ELR (cell line): ENCODE measurements at regions not wholly inside any gene's neighbourhood (a gene's known extent, or its start where the extent isn't known, plus 50 kb on each side); places are given as distances from the start of the nearest gene placed in this dataset.

Experiments used
- DNase-seq: peaks from one replicate; pipeline ENCODE4 v3.0.0-alpha.2; 2015; ENCODE audit warnings: low read depth

DNA sequence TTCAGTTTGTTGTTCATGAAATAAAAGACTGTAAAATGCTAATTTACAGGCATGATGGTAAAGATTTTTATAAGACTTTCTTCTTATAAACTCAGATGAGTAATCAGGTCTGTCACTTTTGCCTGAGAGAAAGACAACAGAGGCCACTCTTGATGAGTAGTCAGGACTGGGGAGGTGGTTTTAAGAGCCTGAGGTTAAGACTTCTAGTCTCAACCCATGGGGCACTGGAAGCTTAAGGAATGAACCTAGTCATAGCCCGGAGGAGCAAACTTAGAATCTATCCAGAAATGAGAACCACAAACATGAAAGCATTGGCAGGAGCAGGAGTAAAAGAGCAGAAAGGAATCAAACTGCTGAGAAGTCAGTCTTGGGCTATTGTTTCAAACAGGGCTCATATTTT is 846.3 kb upstream of the ARPP21 start:
- DNase-seq: no peak

GRCh38 chr3:34807611-34808010 is 831.7 kb upstream of the ARPP21 start:
- DNase-seq: no peak

DNA sequence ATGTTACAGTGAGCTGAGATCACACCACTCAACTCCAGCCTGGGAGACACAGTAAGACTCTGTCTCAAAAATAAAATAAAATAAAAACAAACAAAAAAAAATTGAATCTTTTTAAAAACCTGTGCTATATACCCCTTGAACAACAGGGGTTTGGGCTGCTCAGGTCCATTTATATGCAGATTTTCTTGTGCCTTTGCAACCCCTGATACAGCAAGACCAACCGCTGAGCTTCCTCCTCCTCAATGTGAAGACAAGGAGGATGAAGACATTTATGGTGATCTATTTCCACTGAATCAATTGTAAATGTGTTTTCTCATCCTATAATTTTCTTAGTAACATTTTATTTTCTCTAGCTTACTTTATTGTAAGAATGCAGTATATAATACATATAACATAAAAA is 831.0 kb upstream of the ARPP21 start:
- DNase-seq: no peak

GRCh38 chr3:34828847-34829246 is 810.5 kb upstream of the ARPP21 start:
- no peak for DNase-seq

DNA sequence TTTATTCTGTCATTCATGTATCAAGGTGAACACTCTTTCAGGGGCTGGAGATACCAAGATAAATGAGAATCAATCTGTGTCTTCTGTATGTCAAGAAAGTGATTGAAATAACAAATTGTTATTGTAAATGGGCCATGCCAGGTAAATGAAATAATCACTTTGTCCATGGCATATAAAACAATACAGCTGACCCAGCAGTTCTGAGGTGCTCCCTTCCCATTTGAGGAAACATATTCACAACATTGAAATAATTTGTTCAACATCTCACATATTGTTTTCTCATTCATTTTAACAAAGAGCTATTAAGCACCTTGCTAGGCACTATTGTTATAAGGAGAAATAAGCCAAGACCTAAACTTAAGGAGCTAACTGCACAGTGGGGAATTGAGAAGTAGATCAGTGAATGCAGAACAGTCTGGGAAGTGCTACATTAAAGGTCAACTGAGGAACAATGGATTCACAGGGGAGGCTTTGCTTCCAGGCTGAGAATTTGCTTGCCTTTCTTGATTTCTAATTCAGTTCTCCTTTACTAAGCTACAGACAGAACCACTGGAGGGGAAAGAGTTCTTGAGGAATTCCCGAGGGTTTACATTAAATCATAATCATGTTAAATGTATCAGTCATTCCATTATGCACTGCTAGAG is 806.3 kb upstream of the ARPP21 start:
- DNase-seq: no peak

- DNase-seq: no peak
Measured at GRCh38 chr3:34837848-34838741, 801.2 kb upstream of the ARPP21 start.

DNA sequence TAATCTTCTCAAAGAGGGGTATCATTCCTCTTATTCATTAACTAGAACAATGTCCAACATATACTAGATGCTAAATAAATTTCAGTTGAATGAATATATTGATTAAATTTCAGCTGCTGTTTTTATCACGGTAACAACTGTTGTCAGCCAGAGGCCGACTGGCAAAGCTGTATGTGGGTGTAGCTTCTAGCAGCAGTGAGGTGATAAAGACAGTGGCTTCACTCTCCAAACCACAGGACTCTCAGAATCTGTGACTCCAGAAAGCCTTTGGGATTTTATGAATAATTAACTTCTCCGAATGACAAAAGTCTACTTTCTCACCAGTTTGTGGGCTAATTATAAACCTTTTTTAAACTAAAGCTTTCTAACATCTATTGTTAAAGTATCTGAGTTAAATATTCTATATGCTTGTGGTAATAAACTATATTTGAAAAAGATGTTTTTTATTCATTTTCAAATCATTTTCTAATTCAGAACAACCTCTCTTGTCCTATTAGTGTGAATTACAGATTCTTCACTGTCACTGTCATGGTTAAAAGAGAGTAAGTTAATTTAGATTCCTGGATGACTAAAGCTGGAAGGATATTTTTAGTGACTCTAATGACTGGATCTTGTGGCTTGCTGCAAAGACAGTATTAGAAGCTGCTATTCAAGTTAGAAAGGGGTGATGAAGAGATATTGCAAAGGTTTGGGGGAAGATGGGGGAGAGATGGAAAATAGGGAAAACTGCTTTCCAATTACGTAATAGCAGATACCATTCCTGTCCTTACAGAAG is 796.4 kb upstream of the ARPP21 start:
- no peak for DNase-seq

GRCh38 chr3:34844323-34844620 is 795.1 kb upstream of the ARPP21 start:
- DNase-seq: no peak

GRCh38 chr3:34851137-34851536 is 788.2 kb upstream of the ARPP21 start:
- no peak for DNase-seq

DNA sequence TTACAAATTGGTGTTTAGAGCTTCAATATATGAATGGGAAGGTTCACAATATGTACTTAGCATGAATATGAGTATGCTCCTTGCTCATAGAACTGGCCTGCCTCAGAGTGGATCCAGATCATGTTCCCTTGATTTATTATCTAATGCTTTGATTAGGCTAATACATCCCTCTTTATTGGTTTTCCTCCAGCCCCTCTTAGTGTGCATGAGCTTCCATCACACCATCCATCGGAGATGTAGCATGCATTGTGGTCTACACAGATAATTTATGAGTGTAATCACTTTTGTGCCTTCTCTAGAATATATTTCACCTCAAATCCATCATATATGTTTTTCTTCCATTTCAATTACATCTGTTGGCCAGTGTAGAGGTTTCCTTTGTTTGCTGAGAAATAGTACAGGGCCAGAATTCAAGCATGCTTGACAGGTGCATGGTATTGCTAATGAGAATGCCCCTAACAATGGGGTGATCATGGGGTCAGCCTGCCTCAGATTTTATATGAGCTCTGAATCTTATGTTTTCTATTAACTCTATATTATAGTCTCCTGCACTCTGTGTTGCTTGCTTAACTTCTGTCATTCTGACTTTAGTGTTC is 786.4 kb upstream of the ARPP21 start:
- no peak for DNase-seq

GRCh38 chr3:34856081-34856947 is 783.0 kb upstream of the ARPP21 start:
- no peak for DNase-seq

GRCh38 chr3:34858067-34858660 is 781.2 kb upstream of the ARPP21 start:
- DNase-seq: no peak

- DNase-seq: no peak
Measured at GRCh38 chr3:34859746-34860145, 779.6 kb upstream of the ARPP21 start.

DNA sequence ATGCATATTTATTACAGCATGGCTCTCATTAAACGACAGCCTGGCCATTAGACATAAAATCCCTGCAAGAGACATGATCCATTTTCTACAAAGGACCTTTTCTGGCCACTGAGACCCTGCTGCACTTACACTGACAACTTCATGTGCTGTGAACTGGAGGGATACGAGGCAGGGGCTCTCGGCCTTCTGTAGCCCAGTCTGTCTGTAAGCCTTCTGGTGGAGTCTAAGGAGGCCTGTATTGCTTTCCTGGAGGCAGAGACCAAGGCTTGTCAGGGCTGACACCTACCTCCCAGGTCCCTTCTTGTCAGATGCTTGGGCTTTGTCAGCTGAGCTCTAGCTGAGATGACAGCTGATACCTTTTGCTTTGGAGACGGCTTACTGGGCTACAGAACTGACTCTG is 776.9 kb upstream of the ARPP21 start:
- DNase-seq: no peak

DNA sequence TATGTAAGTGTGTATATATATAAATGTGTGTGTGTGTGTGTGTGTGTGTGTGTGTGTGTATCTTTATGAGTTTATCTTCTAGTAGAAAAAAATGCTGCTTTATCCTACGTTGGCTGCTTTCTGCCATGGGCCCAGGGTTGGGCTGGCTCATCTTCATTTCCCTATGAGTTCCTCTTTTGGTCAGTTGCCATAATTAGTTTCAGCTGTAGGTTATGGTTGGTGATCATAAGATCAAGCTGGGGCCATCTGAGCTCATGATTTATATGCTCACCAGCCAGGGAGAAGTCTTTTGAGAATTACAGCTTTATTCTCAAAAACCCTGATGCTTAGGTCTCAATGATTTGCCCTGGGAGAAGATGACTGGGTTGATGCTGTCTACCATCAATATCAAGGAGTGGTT is 775.8 kb upstream of the ARPP21 start:
- no peak for DNase-seq

GRCh38 chr3:34864011-34864410 is 775.3 kb upstream of the ARPP21 start:
- no peak for DNase-seq

GRCh38 chr3:34865346-34865745 is 774.0 kb upstream of the ARPP21 start:
- no peak for DNase-seq

DNA sequence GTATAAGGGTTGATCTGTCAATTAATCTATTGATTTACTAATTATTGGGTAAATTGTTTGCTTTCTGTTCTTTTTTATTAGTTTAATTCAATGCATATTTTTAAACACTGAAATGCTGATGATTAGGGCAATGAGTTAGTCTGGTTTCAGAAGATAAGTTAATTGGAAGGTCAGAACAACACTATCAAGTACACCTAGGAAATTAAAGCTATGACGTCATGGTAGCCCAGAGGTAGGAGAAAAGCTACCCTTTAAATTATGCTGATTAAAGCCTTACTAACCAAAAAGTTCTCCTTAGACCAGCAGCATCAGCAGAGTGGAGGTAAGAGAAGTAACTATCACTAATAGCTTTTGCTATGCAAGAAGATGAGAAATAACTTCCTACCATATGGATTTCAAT is 770.4 kb upstream of the ARPP21 start:
- DNase-seq: no peak

GRCh38 chr3:34869696-34870095 is 769.6 kb upstream of the ARPP21 start:
- DNase-seq: no peak

DNA sequence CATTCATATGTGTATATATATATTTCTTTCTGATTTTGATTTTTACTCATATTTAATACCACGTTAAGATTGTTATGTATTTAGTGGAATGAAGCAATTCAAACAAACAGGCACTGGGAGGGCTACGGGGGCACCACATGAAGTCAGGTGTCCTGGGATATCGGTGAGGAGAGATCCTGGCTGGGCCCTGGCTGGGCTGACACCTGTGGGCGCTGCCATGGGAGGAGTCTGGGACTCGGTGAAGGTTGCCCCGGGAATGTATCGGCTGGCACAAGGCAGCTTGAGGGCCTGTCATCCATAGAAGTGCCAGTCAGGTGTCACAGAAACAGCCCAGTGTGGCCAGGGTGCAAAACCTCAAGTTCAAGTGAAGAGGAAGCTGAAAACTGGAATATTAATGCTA is 766.9 kb upstream of the ARPP21 start:
- no peak for DNase-seq

DNA sequence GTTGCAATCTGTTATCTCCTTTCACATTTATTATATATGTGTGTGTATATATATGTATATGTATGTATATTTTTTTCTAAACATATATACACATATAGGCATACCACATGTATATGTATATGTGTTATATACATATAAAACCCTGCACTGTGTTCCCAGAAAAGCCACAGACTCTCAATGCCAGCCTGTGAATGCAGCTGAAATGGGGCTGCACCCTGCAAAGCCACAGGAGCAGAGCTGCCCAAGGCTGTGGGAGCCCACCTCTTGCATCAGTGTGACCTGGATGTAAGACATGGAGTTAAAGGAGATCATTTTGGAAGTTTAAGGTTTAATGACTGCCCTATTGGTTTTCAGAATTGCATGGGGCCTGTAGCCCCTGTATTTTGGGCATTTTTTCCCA is 762.3 kb upstream of the ARPP21 start:
- DNase-seq: no peak
